NCI-H2196 (cell line): ENCODE measurements at regions not wholly inside any gene's neighbourhood (a gene's known extent, or its start where the extent isn't known, plus 50 kb on each side); places are given as distances from the start of the nearest gene placed in this dataset.

Experiments
- DNase-seq: peaks from one replicate; lab custom pipeline; 2025; ENCODE audit not compliant: unreplicated experiment; lab: John Stamatoyannopoulos, UW

- no peak for DNase-seq
Observed at GRCh38 chr21:24278711-24279110, 1328.6 kb downstream of the MRPL39 start.

- DNase-seq, result no peak
Observed at GRCh38 chr21:24276204-24276603, 1331.1 kb downstream of the MRPL39 start.

GRCh38 chr21:24275616-24276015, 1331.7 kb downstream of the MRPL39 start:
- no peak for DNase-seq

- DNase-seq, result no peak
Observed at GRCh38 chr21:24272521-24272938, 1334.8 kb downstream of the MRPL39 start.

GRCh38 chr21:24265987-24266386, 1341.3 kb downstream of the MRPL39 start:
- DNase-seq, result no peak

GRCh38 chr21:24260751-24261150, 1346.5 kb downstream of the MRPL39 start:
- no peak for DNase-seq

GRCh38 chr21:24259241-24259640, 1348.0 kb downstream of the MRPL39 start:
- DNase-seq, result no peak

GRCh38 chr21:24255591-24255990, 1351.7 kb downstream of the MRPL39 start:
- no peak for DNase-seq

GRCh38 chr21:24225431-24225830, 1381.8 kb downstream of the MRPL39 start:
- DNase-seq, result no peak

- DNase-seq, result no peak
Observed at GRCh38 chr21:24224422-24224821, 1382.9 kb downstream of the MRPL39 start.

GRCh38 chr21:24223624-24224023, 1383.7 kb downstream of the MRPL39 start:
- DNase-seq, result no peak

GRCh38 chr21:24222676-24223075, 1384.6 kb downstream of the MRPL39 start:
- DNase-seq, result no peak

GRCh38 chr21:24220446-24220845, 1386.8 kb downstream of the MRPL39 start:
- DNase-seq, result no peak

- DNase-seq, result no peak
Observed at GRCh38 chr21:24217151-24217550, 1390.1 kb downstream of the MRPL39 start.

- no peak for DNase-seq
Observed at GRCh38 chr21:24210130-24210529, 1397.2 kb downstream of the MRPL39 start.

GRCh38 chr21:24208562-24209260, 1398.6 kb downstream of the MRPL39 start:
- DNase-seq, result no peak

GRCh38 chr21:24205319-24205718, 1402.0 kb downstream of the MRPL39 start:
- DNase-seq, result no peak

GRCh38 chr21:24204641-24205040, 1402.6 kb downstream of the MRPL39 start:
- no peak for DNase-seq

- no peak for DNase-seq
Observed at GRCh38 chr21:24200052-24200451, 1407.2 kb downstream of the MRPL39 start.

- no peak for DNase-seq
Observed at GRCh38 chr21:24197923-24198322, 1409.4 kb downstream of the MRPL39 start.

- no peak for DNase-seq
Observed at GRCh38 chr21:24197132-24197643, 1410.1 kb downstream of the MRPL39 start.

- DNase-seq, result no peak
Observed at GRCh38 chr21:24188506-24188905, 1418.8 kb downstream of the MRPL39 start.

- DNase-seq, result no peak
Observed at GRCh38 chr21:24183077-24183476, 1424.2 kb downstream of the MRPL39 start.
